ENCODE measurements at regions not wholly inside any gene's neighbourhood (a gene's known extent, or its start where the extent isn't known, plus 50 kb on each side); places are given as distances from the start of the nearest gene placed in this dataset.

DNA sequence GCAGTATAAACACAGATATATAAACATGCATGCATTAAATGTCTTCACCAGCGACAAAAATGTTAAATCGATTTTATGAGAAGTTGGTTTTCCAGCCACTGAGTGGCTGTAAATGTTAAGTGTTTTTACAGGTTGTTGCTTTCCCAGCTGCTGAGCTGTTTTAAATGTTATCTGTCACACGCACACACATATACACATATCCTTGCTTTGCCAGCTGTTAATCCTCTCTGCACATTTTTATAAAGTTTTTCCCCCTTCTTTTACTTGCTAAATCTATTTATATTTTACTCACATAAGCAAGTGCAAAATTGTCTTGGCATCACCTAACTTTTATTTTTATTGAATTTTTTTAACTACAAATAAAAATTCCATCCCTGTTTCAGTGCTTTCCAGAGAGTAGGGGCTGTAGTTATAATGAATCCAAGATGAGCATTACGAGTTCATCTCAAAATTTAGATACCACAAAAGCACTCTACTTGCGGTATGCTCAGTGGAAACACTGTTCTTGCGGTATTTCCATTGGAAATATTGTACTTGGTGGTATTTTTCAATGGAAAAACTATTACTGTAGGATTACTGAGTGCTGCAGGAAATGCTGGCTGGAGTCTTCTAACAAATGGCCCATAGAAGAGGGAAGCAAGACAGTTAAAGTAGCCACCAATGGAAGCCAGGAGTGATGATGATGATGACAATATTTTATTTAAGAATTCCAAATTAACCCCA lies 124.9 kb upstream of the KCNJ16 start:
- TF ChIP-seq CTCF (IDR thresholded peaks at IDR 0.05 in 8 of 11, conservative IDR thresholded peaks at IDR 0.05 in 3 of 11), result no peak
- TF ChIP-seq POLR2A (IDR thresholded peaks at IDR 0.05), result no peak
